ENCODE measurements at regions not wholly inside any gene's neighbourhood (a gene's known extent, or its start where the extent isn't known, plus 50 kb on each side); places are given as distances from the start of the nearest gene placed in this dataset.

DNA sequence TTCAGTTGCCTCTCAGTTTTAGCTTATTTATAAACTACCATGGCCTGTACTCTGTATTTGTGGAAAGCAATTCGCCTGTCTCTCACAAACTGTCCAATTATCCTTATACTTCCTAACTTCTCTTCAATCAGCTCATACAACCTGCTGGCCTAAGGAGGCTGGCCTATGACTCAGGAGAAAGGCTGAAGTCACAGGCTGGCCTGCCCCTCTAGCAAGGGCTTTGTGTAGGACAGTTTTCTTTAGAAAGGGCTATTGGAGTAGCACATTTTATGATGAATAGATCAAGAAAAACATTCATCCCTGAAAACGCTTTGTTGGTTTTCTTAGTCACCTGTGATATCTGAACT, 988.7 kb upstream of the ARRDC3 start:
- TF ChIP-seq CTCF (IDR thresholded peaks at IDR 0.05): no peak
- H3K4me1 ChIP-seq: no peaks in the 10 kb centered on the region
- H3K4me3 ChIP-seq: no peak overlapping the region
- no peak for ATAC-seq
- no peak for DNase-seq
- H3K36me3 ChIP-seq: no peaks in the 10 kb centered on the region
- H3K9me3 ChIP-seq: peaks cover 0 to 18% (median 0%) of the 10 kb centered on the region in 11 donors
- intact Hi-C loops (cut with DNase I): no loop called here
- H3K27ac ChIP-seq: no peak overlapping the region
- 78 to 84% methylated on average over 2 of the region's 2 CpGs for WGBS, 2 donors
- H3K27me3 ChIP-seq: no peaks in the 10 kb centered on the region

DNA sequence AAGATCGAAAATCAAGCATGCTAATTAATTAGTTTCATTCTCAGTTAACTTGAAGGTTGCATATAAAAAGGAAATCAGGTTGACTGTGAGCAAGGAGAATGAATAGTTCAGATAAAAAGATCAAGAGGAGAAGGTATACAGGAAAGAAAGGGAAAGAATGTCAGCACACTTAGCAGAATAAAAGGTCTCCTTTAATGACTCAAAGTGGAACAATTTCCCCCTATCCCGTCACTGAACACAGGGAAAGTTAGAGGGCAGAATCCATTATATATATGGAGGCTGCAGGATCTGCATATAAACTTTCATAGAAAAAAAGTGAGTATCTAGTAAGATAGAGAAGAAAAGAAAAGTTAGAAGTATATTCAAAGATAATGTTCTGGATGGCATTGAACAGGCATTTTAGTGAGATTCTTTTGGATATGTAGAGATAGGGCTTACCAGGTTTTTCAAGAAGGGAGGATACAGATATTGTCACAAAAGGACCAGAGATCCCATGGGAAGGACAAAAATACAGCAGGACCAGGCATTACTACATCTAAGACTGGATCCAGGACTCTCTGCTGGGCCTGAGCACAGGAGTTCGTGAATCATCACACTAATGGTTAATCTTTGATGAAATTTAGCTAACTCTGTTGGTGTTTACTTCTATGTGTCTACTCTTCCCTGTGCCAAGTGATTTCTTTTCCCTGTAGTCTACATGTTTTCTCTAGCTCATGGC, 988.2 kb upstream of the ARRDC3 start:
- no peak overlapping the region for H3K27ac ChIP-seq
- ATAC-seq (no peak), DNase-seq (no peak)
- peaks cover 0 to 18% (median 0%) of the 10 kb centered on the region in 11 donors for H3K9me3 ChIP-seq
- intact Hi-C loops (cut with DNase I): no loop called here
- 75 to 82% methylated on average over 3 of the region's 3 CpGs for WGBS, 2 donors
- H3K4me3 ChIP-seq: no peak overlapping the region
- no peaks in the 10 kb centered on the region for H3K27me3 ChIP-seq
- H3K4me1 ChIP-seq: no peaks in the 10 kb centered on the region
- H3K36me3 ChIP-seq: no peaks in the 10 kb centered on the region
- TF ChIP-seq CTCF (IDR thresholded peaks at IDR 0.05): no peak

DNA sequence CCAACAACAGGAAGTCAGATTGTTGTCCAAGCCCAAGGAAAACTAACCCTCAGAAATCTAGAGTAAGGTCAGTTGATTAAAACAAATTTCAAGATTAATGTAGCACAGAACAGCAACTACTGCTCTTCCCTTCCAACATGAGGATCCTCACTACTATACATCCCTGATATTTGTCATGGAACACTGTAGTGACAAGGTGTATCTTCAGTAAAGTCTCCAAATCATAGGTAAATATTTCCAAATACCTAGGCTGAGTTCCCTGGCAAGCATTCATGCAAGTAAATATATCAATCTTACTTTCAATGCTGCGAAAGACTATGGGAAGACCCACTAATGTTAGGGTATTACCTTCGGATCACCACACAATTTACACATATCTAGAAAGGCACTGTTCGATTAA, 986.9 kb upstream of the ARRDC3 start:
- H3K4me3 ChIP-seq: no peak overlapping the region
- H3K4me1 ChIP-seq: no peaks in the 10 kb centered on the region
- intact Hi-C loops (cut with DNase I): no loop called here
- H3K9me3 ChIP-seq: peaks cover 0 to 18% (median 0%) of the 10 kb centered on the region in 11 donors
- DNase-seq: no peak
- no peak for TF ChIP-seq CTCF (IDR thresholded peaks at IDR 0.05)
- no peak for ATAC-seq
- H3K27ac ChIP-seq: no peak overlapping the region
- no peaks in the 10 kb centered on the region for H3K27me3 ChIP-seq
- no peaks in the 10 kb centered on the region for H3K36me3 ChIP-seq
- 89 to 91% methylated on average over 3 of the region's 3 CpGs for WGBS, 2 donors

DNA sequence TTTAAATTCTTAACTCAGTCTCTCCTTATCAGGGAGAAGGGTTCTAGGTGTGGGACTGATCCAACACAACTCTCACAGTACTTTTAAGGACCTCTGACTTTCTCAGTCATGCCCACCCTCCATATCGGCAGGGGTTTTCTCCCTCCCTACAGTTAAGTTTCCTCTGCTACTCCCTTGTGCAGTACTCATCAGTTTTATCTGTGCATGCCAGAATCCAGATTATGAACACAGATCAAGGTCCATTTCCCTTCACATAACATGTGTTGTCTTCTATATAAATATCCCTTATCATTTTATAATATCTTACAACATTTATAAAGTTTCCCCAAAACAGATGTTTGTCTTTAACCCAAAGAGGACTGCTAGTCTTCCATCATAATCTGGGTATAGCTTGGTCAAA, 986.5 kb upstream of the ARRDC3 start:
- H3K36me3 ChIP-seq: no peaks in the 10 kb centered on the region
- intact Hi-C loops (cut with DNase I): no loop called here
- H3K27me3 ChIP-seq: no peaks in the 10 kb centered on the region
- WGBS, 2 donors: 90 to 93% methylated on average over 1 of the region's 1 CpG
- H3K4me3 ChIP-seq: no peak overlapping the region
- peaks cover 0 to 18% (median 0%) of the 10 kb centered on the region in 11 donors for H3K9me3 ChIP-seq
- ATAC-seq (no peak), DNase-seq (no peak)
- no peaks in the 10 kb centered on the region for H3K4me1 ChIP-seq
- no peak overlapping the region for H3K27ac ChIP-seq
- TF ChIP-seq CTCF (IDR thresholded peaks at IDR 0.05): no peak

Measured in heart right ventricle (tissue), 16 donors.